Kidney epithelial cell (primary cell): ENCODE measurements at regions not wholly inside any gene's neighbourhood (a gene's known extent, or its start where the extent isn't known, plus 50 kb on each side); places are given as distances from the start of the nearest gene placed in this dataset.
"Not testable (repeated sequence)": the region's sequence is repeated elsewhere in the genome, so short reads cannot be mapped to it uniquely, and the experiment has no call there.

Experiments
- DNase-seq: peaks from one replicate; pipeline ENCODE4 v3.0.0-alpha.2; 2010; ENCODE audit warnings: low read depth
- H3K27me3 ChIP-seq: 2 replicates; pipeline ENCODE4 v1.6.0; 2011; ENCODE audit warnings: low read length; ENCODE audit not compliant: control insufficient read depth, insufficient read depth
- H3K36me3 ChIP-seq: 2 replicates; pipeline ENCODE4 v1.5.1; 2011; ENCODE audit warnings: low read length; ENCODE audit not compliant: control insufficient read depth, insufficient read depth
- H3K4me3 ChIP-seq: 2 replicates; pipeline ENCODE4 v1.5.1; 2011; ENCODE audit warnings: low read depth, mild to moderate bottlenecking, control low read depth, low read length
- CTCF ChIP-seq: IDR thresholded peaks from 2 replicates; pipeline ENCODE4 v1.5.1; 2011; ENCODE audit warnings: mild to moderate bottlenecking, moderate library complexity, low read length, control low read depth, inconsistent platforms; ENCODE audit not compliant: insufficient read depth, poor library complexity, severe bottlenecking

GRCh38 chr3:16697443-16698147, 92.4 kb upstream of the DAZL start:
- no peaks in the 10 kb centered on the region for H3K36me3 ChIP-seq
- TF ChIP-seq CTCF, result no peak
- no peaks in the 10 kb centered on the region for H3K27me3 ChIP-seq
- no peak overlapping the region for H3K4me3 ChIP-seq
- no peak for DNase-seq

- no peaks in the 10 kb centered on the region for H3K27me3 ChIP-seq
- TF ChIP-seq CTCF, result no peak
- H3K4me3 ChIP-seq, result no peak overlapping the region
- no peaks in the 10 kb centered on the region for H3K36me3 ChIP-seq
- DNase-seq, result no peak
Measured at GRCh38 chr3:16700651-16701050, 95.4 kb upstream of the DAZL start.

GRCh38 chr3:16704941-16705340, 99.7 kb upstream of the DAZL start:
- Histone ChIP-seq H3K36me3 (no peaks in the 10 kb centered on the region), H3K4me3 (no peak overlapping the region), H3K27me3 (no peaks in the 10 kb centered on the region)
- DNase-seq, result no peak
- TF ChIP-seq CTCF, result no peak

- Histone ChIP-seq H3K27me3 (no peaks in the 10 kb centered on the region), H3K4me3 (no peak overlapping the region), H3K36me3 (no peaks in the 10 kb centered on the region)
- no peak for DNase-seq
- TF ChIP-seq CTCF, result no peak
Measured at GRCh38 chr3:16707260-16707659, 102.0 kb upstream of the DAZL start.

- no peak for TF ChIP-seq CTCF
- H3K4me3 ChIP-seq, result no peak overlapping the region
- no peaks in the 10 kb centered on the region for H3K27me3 ChIP-seq
- no peaks in the 10 kb centered on the region for H3K36me3 ChIP-seq
- DNase-seq, result no peak
Measured at GRCh38 chr3:16708285-16708684, 103.1 kb upstream of the DAZL start.

- H3K36me3 ChIP-seq, H3K4me3 ChIP-seq, H3K27me3 ChIP-seq, DNase-seq: not testable (repeated sequence)
Measured at GRCh38 chr3:16711691-16712090, 106.5 kb upstream of the DAZL start.
